Lung (tissue), 11 donors: ENCODE measurements at regions not wholly inside any gene's neighbourhood (a gene's known extent, or its start where the extent isn't known, plus 50 kb on each side); places are given as distances from the start of the nearest gene placed in this dataset.

Experiments
- ATAC-seq: fragments of 200-7000 bp; cut with Tn5 transposase; one replicate; pipeline ENCODE4 v1.9.1; 2020; ENCODE audit warnings: moderate number of reproducible peaks; ENCODE audit not compliant: insufficient read depth, low FRiP score
- DNase-seq, 3 donors: peaks; one replicate each; pipeline ENCODE4 v3.0.0-alpha.2; 2013 to 2017
- H3K27ac ChIP-seq, 2 donors: one replicate each; pipeline ENCODE4 v1.5.1; 2013; ENCODE audit warnings: mild to moderate bottlenecking in 2 of 2, moderate library complexity in 2 of 2, control low read depth in 1 of 2, inconsistent platforms in 1 of 2, low read depth in 1 of 2, low read length in 1 of 2
- H3K27me3 ChIP-seq, 3 donors: one replicate each; pipeline ENCODE4 v1.5.1; 2013; ENCODE audit warnings: low read length in 2 of 3; ENCODE audit not compliant: control insufficient read depth in 3 of 3, insufficient read depth in 3 of 3
- H3K36me3 ChIP-seq, 4 donors: one replicate each; pipeline ENCODE4 v1.5.1; 2013; ENCODE audit warnings: low read length in 4 of 4, mild to moderate bottlenecking in 1 of 4, moderate library complexity in 1 of 4; ENCODE audit not compliant: control insufficient read depth in 4 of 4, insufficient read depth in 4 of 4
- H3K4me1 ChIP-seq, 5 donors: one replicate each; pipeline ENCODE4 v1.5.1; 2013; ENCODE audit warnings: low read length in 5 of 5, mild to moderate bottlenecking in 2 of 5, moderate library complexity in 1 of 5; ENCODE audit not compliant: control insufficient read depth in 5 of 5, insufficient read depth in 5 of 5
- H3K4me3 ChIP-seq: one replicate; pipeline ENCODE4 v1.5.1; 2013; ENCODE audit warnings: mild to moderate bottlenecking, control low read depth, moderate library complexity
- H3K9ac ChIP-seq, 2 donors: one replicate each; pipeline ENCODE4 v1.5.1; 2013; ENCODE audit warnings: low read length in 2 of 2, control low read depth in 1 of 2; ENCODE audit not compliant: insufficient read depth in 1 of 2
- H3K9me3 ChIP-seq, 4 donors: one replicate each; pipeline ENCODE4 v1.5.1; 2013; ENCODE audit warnings: low read length in 3 of 4, mild to moderate bottlenecking in 1 of 4, moderate library complexity in 1 of 4; ENCODE audit not compliant: control insufficient read depth in 4 of 4, insufficient read depth in 3 of 4
- CTCF ChIP-seq: IDR thresholded peaks from 2 replicates; pipeline ENCODE4 v1.5.1; 2012; ENCODE audit warnings: mild to moderate bottlenecking; ENCODE audit errors: control extremely low read depth, extremely low read depth
- WGBS, 2 donors: extraction: QIAGEN DNeasy Blood & Tissue Kit; methylation state at CpG; one replicate each; pipeline ENCODE4 v1.1.7; 2013; 5-methylcytosine and 5-hydroxymethylcytosine counted together
- donor health status: control.
- donor health status: control.
- donor health status: Bipolar disorder and iron deficiency.
- donor health status: healthy.
- donor health status: DM: yes; HTN: yes; CAD: no.

- no peak overlapping the region for H3K27ac ChIP-seq
- no peaks in the 10 kb centered on the region for H3K27me3 ChIP-seq
- H3K4me3 ChIP-seq, result no peak overlapping the region
- no peaks in the 10 kb centered on the region for H3K36me3 ChIP-seq
- WGBS, 2 donors, result 35 to 67% methylated on average over 2 of the region's 2 CpGs
- DNase-seq (peak in 1 of 3 donors; percentile 26), ATAC-seq (no peak)
- no peak overlapping the region for H3K9ac ChIP-seq
- no peak for TF ChIP-seq CTCF
- peaks cover 0 to 14% (median 3%) of the 10 kb centered on the region in 5 donors for H3K4me1 ChIP-seq
- H3K9me3 ChIP-seq, result peaks cover 0 to 4% (median 0%) of the 10 kb centered on the region in 4 donors
Observed at GRCh38 chr4:23365086-23365485, 524.8 kb downstream of the PPARGC1A start.

- Histone ChIP-seq H3K27me3 (no peaks in the 10 kb centered on the region), H3K27ac (no peak overlapping the region), H3K4me1 (peaks cover 0 to 14% (median 3%) of the 10 kb centered on the region in 5 donors), H3K4me3 (no peak overlapping the region), H3K36me3 (no peaks in the 10 kb centered on the region), H3K9ac (no peak overlapping the region), H3K9me3 (peaks cover 0 to 2% (median 0%) of the 10 kb centered on the region in 4 donors)
- no peak for TF ChIP-seq CTCF
- no peak for ATAC-seq
- DNase-seq, result no peak
- WGBS, 2 donors, result 91 to 94% methylated on average over 4 of the region's 4 CpGs
Observed at GRCh38 chr4:23364167-23364566, 525.7 kb downstream of the PPARGC1A start.

DNA sequence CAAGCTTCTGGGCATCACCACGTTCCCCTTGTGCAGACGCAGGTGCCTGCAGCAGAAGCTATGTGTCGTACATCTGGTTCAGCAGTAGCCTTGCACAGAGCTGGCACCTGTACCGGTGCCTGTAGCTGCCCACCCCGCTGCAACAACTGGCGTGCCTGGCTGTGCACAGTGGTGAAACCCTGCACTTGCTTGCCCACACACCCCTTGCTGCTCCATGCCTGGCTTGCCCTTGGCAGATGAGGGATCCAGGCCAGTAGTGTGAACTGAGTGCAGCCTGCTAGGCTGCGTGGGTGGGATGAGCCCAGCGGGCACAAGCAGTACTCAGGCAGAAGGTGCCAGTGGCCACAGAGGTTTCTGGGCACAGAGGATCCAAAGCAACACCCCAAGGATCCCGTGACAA, 528.4 kb downstream of the PPARGC1A start:
- WGBS, 2 donors, result 94 to 96% methylated on average over 9 of the region's 9 CpGs

More for the DNA sequence above, 528.4 kb downstream of the PPARGC1A start:
- ATAC-seq, result no peak
- no peak for DNase-seq
- peaks cover 0 to 2% (median 0%) of the 10 kb centered on the region in 4 donors for H3K9me3 ChIP-seq
- no peak overlapping the region for H3K4me3 ChIP-seq
- no peak overlapping the region for H3K9ac ChIP-seq
- H3K27ac ChIP-seq, result no peak overlapping the region
- H3K36me3 ChIP-seq, result no peaks in the 10 kb centered on the region
- H3K27me3 ChIP-seq, result no peaks in the 10 kb centered on the region
- no peak for TF ChIP-seq CTCF
- peaks cover 0 to 12% (median 3%) of the 10 kb centered on the region in 5 donors for H3K4me1 ChIP-seq
